HG03097 (cell line): ENCODE measurements at regions not wholly inside any gene's neighbourhood (a gene's known extent, or its start where the extent isn't known, plus 50 kb on each side); places are given as distances from the start of the nearest gene placed in this dataset.

Experiments
- ATAC-seq: cut with Tn5 transposase; IDR thresholded peaks from one replicate; pipeline ENCODE4 v1.9.1; 2021; ENCODE audit not compliant: unreplicated experiment, low FRiP score

GRCh38 chr14:65304963-65305362 lies 107.6 kb upstream of the FUT8 start:
- ATAC-seq: no peak

GRCh38 chr14:65308536-65308935 lies 104.0 kb upstream of the FUT8 start:
- no peak for ATAC-seq

GRCh38 chr14:65310568-65310967 lies 102.0 kb upstream of the FUT8 start:
- ATAC-seq: no peak

- ATAC-seq: no peak
Observed at GRCh38 chr14:65312859-65313258, 99.7 kb upstream of the FUT8 start.

GRCh38 chr14:65318636-65319506 lies 93.7 kb upstream of the FUT8 start:
- peak; percentile 51 for ATAC-seq

GRCh38 chr14:65320661-65321308 lies 91.7 kb upstream of the FUT8 start:
- no peak for ATAC-seq

GRCh38 chr14:65321370-65321875 lies 91.1 kb upstream of the FUT8 start:
- ATAC-seq: peak; percentile 52

GRCh38 chr14:65329481-65329880 lies 83.0 kb upstream of the FUT8 start:
- ATAC-seq: no peak

GRCh38 chr14:65329911-65330310 lies 82.6 kb upstream of the FUT8 start:
- no peak for ATAC-seq

GRCh38 chr14:65330416-65330815 lies 82.1 kb upstream of the FUT8 start:
- ATAC-seq: no peak

- no peak for ATAC-seq
Observed at GRCh38 chr14:65331652-65332051, 80.9 kb upstream of the FUT8 start.

- ATAC-seq: no peak
Observed at GRCh38 chr14:65332141-65332871, 80.2 kb upstream of the FUT8 start.

GRCh38 chr14:65333943-65334687 lies 78.4 kb upstream of the FUT8 start:
- no peak for ATAC-seq

- ATAC-seq: no peak
Observed at GRCh38 chr14:65334765-65335410, 77.6 kb upstream of the FUT8 start.

GRCh38 chr14:65335411-65335947 lies 77.1 kb upstream of the FUT8 start:
- no peak for ATAC-seq

- ATAC-seq: no peak
Observed at GRCh38 chr14:65336191-65336591, 76.3 kb upstream of the FUT8 start.

GRCh38 chr14:65339866-65340265 lies 72.7 kb upstream of the FUT8 start:
- ATAC-seq: no peak

- no peak for ATAC-seq
Observed at GRCh38 chr14:65344011-65344410, 68.5 kb upstream of the FUT8 start.

- no peak for ATAC-seq
Observed at GRCh38 chr14:65345266-65345665, 67.3 kb upstream of the FUT8 start.

- no peak for ATAC-seq
Observed at GRCh38 chr14:65346474-65346873, 66.1 kb upstream of the FUT8 start.
